ENCODE measurements at regions not wholly inside any gene's neighbourhood (a gene's known extent, or its start where the extent isn't known, plus 50 kb on each side); places are given as distances from the start of the nearest gene placed in this dataset.
"Not testable (repeated sequence)": the region's sequence is repeated elsewhere in the genome, so short reads cannot be mapped to it uniquely, and the experiment has no call there.

- no peaks in the 10 kb centered on the region for H3K36me3 Mint-ChIP-seq
- DNase-seq (ENCODE audit: low spot score in 2 of 2) (no peak), ATAC-seq (no peak)
- no peak overlapping the region for H3K27ac Mint-ChIP-seq
- H3K9me3 Mint-ChIP-seq, result peaks cover 10 to 12% of the 10 kb centered on the region in 2 donors
These were observed 75.3 kb upstream of the SYT10 start for GRCh38 chr12:33514893-33515292.

GRCh38 chr12:33519566-33519965 lies 79.9 kb upstream of the SYT10 start:
- DNase-seq (ENCODE audit: low spot score in 2 of 2) (no peak), ATAC-seq (no peak)
- Mint-ChIP-seq H3K9me3 (peaks cover 15 to 17% of the 10 kb centered on the region in 2 donors), H3K27ac (no peak overlapping the region), H3K36me3 (no peaks in the 10 kb centered on the region)

- ATAC-seq; H3K36me3 Mint-ChIP-seq; H3K27ac Mint-ChIP-seq; DNase-seq (ENCODE audit: low spot score in 2 of 2): not testable (repeated sequence)
- H3K9me3 Mint-ChIP-seq, result peaks cover 22 to 26% of the 10 kb centered on the region in 2 donors
These were observed 81.1 kb upstream of the SYT10 start for GRCh38 chr12:33520505-33521302.

GRCh38 chr12:33529031-33529430 lies 89.4 kb upstream of the SYT10 start:
- ATAC-seq, result no peak
- DNase-seq (ENCODE audit: low spot score in 2 of 2), result no peak
- no peaks in the 10 kb centered on the region for H3K36me3 Mint-ChIP-seq
- no peak overlapping the region for H3K27ac Mint-ChIP-seq
- H3K9me3 Mint-ChIP-seq, result peaks cover 10 to 22% of the 10 kb centered on the region in 2 donors

- ATAC-seq, result no peak
- H3K36me3 Mint-ChIP-seq, result no peaks in the 10 kb centered on the region
- no peak for DNase-seq (ENCODE audit: low spot score in 2 of 2)
These were observed 90.2 kb upstream of the SYT10 start for GRCh38 chr12:33529810-33530209.

GRCh38 chr12:33531261-33531660 lies 91.6 kb upstream of the SYT10 start:
- Mint-ChIP-seq H3K36me3 (no peaks in the 10 kb centered on the region), H3K9me3 (peaks cover 0 to 4% of the 10 kb centered on the region in 2 donors), H3K27ac (no peak overlapping the region)
- no peak for DNase-seq (ENCODE audit: low spot score in 2 of 2)
- no peak for ATAC-seq

More at GRCh38 chr12:33529810-33530209, 90.2 kb upstream of the SYT10 start:
- H3K9me3 Mint-ChIP-seq, result peaks cover 5 to 14% of the 10 kb centered on the region in 2 donors
- no peak overlapping the region for H3K27ac Mint-ChIP-seq

GRCh38 chr12:33533527-33533926 lies 93.9 kb upstream of the SYT10 start:
- ATAC-seq (no peak), DNase-seq (ENCODE audit: low spot score in 2 of 2) (no peak)
- Mint-ChIP-seq H3K36me3 (no peaks in the 10 kb centered on the region), H3K9me3 (peaks cover 0 to 5% of the 10 kb centered on the region in 2 donors), H3K27ac (no peak overlapping the region)

- Mint-ChIP-seq H3K9me3 (peaks cover 14 to 15% of the 10 kb centered on the region in 2 donors), H3K27ac (no peak overlapping the region), H3K36me3 (no peaks in the 10 kb centered on the region)
- DNase-seq (ENCODE audit: low spot score in 2 of 2) (no peak), ATAC-seq (no peak)
These were observed 96.8 kb upstream of the SYT10 start for GRCh38 chr12:33536431-33536830.

- DNase-seq (ENCODE audit: low spot score in 2 of 2), result no peak
- no peak overlapping the region for H3K27ac Mint-ChIP-seq
- no peaks in the 10 kb centered on the region for H3K36me3 Mint-ChIP-seq
- peaks cover 0 to 5% of the 10 kb centered on the region in 2 donors for H3K9me3 Mint-ChIP-seq
- ATAC-seq, result no peak
These were observed 106.4 kb upstream of the SYT10 start for GRCh38 chr12:33546004-33546403.

- Mint-ChIP-seq H3K9me3 (peaks cover 1 to 5% of the 10 kb centered on the region in 2 donors), H3K36me3 (no peaks in the 10 kb centered on the region)
- ATAC-seq, result no peak
These were observed 107.5 kb upstream of the SYT10 start for GRCh38 chr12:33547084-33547483.

GRCh38 chr12:33550214-33550613 lies 110.6 kb upstream of the SYT10 start:
- H3K9me3 Mint-ChIP-seq, H3K27ac Mint-ChIP-seq: not testable (repeated sequence)

More at GRCh38 chr12:33547084-33547483, 107.5 kb upstream of the SYT10 start:
- DNase-seq (ENCODE audit: low spot score in 2 of 2), result no peak
- H3K27ac Mint-ChIP-seq, result no peak overlapping the region

GRCh38 chr12:33551006-33551405 lies 111.4 kb upstream of the SYT10 start:
- Mint-ChIP-seq H3K27ac (no peak overlapping the region), H3K36me3 (no peaks in the 10 kb centered on the region), H3K9me3 (peaks cover 5 to 9% of the 10 kb centered on the region in 2 donors)
- DNase-seq (ENCODE audit: low spot score in 2 of 2) (no peak), ATAC-seq (no peak)

More at GRCh38 chr12:33550214-33550613, 110.6 kb upstream of the SYT10 start:
- DNase-seq (ENCODE audit: low spot score in 2 of 2); H3K36me3 Mint-ChIP-seq; ATAC-seq: not testable (repeated sequence)

- Mint-ChIP-seq H3K36me3 (no peaks in the 10 kb centered on the region), H3K9me3 (peaks cover 5 to 9% of the 10 kb centered on the region in 2 donors), H3K27ac (no peak overlapping the region)
- DNase-seq (ENCODE audit: low spot score in 2 of 2), result no peak
- no peak for ATAC-seq
These were observed 115.5 kb upstream of the SYT10 start for GRCh38 chr12:33555128-33555527.

GRCh38 chr12:33560653-33561208 lies 121.1 kb upstream of the SYT10 start:
- ATAC-seq (no peak), DNase-seq (ENCODE audit: low spot score in 2 of 2) (no peak)
- Mint-ChIP-seq H3K27ac (no peak overlapping the region), H3K9me3 (peaks cover 22 to 23% of the 10 kb centered on the region in 2 donors), H3K36me3 (no peaks in the 10 kb centered on the region)

- Mint-ChIP-seq H3K27ac (no peak overlapping the region), H3K36me3 (no peaks in the 10 kb centered on the region), H3K9me3 (peaks cover 22 to 23% of the 10 kb centered on the region in 2 donors)
- ATAC-seq, result no peak
- DNase-seq (ENCODE audit: low spot score in 2 of 2), result no peak
These were observed 122.8 kb upstream of the SYT10 start for GRCh38 chr12:33562401-33562800.

GRCh38 chr12:33566403-33566802 lies 126.8 kb upstream of the SYT10 start:
- H3K27ac Mint-ChIP-seq, result no peak overlapping the region
- no peaks in the 10 kb centered on the region for H3K36me3 Mint-ChIP-seq
- H3K9me3 Mint-ChIP-seq, result peaks cover 16 to 26% of the 10 kb centered on the region in 2 donors
- no peak for ATAC-seq
- no peak for DNase-seq (ENCODE audit: low spot score in 2 of 2)

GRCh38 chr12:33575346-33575745 lies 135.7 kb upstream of the SYT10 start:
- Mint-ChIP-seq H3K36me3 (no peaks in the 10 kb centered on the region), H3K9me3 (peaks cover 17 to 24% of the 10 kb centered on the region in 2 donors), H3K27ac (no peak overlapping the region)
- no peak for ATAC-seq
- DNase-seq (ENCODE audit: low spot score in 2 of 2), result no peak

All from activated naive CD4-positive, alpha-beta T cell treated with anti-CD3 and anti-CD28 coated beads, Interleukin-2, amount 50 U/mL, for 72 hours (primary cell).